DMS114 treated with DMSO at 0.1 percent for 48 hours (cell line): ENCODE measurements at regions not wholly inside any gene's neighbourhood (a gene's known extent, or its start where the extent isn't known, plus 50 kb on each side); places are given as distances from the start of the nearest gene placed in this dataset.
"Not testable (repeated sequence)": the region's sequence is repeated elsewhere in the genome, so short reads cannot be mapped to it uniquely, and the experiment has no call there.

Experiments
- DNase-seq: peaks from one replicate; lab custom pipeline; 2025; ENCODE audit not compliant: unreplicated experiment; lab: John Stamatoyannopoulos, UW

DNA sequence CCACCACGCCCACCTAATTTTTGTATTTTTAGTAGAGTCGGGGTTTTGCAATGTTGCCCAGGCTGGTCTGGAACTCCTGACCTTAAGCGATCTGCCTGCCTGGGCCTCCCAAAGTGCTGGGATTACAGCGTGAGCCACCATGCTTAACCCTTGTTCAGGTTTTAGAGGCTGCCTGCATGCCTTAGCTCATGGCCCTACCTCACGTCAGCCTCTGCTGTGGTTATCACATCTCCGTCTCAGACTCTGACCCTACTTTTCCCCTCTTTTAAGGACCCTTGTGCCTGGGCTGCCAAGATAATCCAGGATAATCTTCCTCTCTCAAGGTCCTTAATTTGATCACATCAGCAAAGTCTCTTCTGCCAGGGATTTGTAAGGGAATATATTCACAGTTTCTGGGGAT is 98.2 kb upstream of the PMAIP1 start:
- no peak for DNase-seq

DNA sequence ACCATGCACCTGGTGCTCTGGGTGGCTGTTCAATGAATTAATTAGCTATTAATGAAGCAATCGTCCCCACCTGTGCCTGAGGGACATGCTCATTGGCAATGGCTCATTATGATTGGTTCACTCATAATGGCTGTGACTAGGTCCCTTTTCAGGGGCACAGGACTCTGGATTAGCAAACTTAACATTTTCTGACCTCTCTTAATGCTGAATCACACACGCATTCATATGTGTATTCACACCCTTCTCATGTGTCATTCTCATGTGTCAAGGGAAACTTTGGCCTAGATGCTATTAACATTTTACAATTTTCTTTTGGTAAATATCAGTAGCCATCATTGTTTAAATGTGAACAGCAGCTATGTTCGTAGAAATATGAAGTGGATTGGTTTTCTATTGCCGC is 98.9 kb upstream of the PMAIP1 start:
- no peak for DNase-seq

DNA sequence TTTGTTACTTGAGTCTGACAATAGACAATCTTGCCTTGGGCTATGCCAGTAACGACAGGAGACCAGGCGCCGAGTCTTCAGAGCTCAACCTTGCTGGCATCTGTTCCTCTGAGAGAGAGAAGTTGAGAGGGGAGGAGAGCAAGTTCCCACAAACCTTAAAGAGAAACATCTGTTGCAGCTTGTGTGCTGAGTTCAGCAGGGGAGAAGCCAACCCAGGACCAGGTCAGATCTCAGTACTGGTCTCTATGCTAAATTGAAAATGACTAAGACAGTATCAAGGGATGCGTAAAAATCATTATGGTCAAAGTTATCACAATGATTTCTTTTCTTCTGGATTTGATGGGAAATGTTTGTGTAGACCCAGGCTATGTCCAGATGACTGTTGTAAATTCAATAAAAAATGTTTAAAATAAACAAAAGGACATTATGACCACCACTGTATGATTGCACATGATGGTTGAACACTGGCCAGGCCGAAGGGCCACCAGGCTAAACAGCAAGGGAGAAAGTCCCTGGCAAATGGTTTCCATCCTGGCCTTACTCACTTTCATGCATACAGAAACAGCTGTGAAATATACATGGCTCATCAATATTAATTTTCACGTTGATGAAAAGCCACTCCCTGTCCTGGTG is 100.3 kb upstream of the PMAIP1 start:
- DNase-seq = no peak

DNA sequence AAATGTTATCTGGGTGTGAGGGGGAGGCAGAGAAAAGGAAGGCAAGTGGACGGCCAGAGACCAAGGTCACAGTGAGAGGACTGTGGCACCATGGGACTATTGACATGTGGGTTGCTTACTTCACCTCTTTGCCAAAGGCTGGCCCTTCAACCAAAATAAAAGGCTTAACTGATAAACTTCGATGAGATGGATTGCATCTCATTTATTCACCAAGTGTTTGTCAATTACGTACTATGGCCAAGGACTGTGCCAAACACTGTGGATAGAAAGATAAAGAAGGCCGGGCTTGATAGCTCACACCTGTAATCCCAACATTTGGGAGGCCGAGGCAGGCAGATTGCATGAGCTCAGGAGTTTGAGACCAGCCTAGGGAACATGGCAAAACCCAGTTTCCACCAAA is 98.7 kb upstream of the CCBE1 start:
- no peak for DNase-seq

DNA sequence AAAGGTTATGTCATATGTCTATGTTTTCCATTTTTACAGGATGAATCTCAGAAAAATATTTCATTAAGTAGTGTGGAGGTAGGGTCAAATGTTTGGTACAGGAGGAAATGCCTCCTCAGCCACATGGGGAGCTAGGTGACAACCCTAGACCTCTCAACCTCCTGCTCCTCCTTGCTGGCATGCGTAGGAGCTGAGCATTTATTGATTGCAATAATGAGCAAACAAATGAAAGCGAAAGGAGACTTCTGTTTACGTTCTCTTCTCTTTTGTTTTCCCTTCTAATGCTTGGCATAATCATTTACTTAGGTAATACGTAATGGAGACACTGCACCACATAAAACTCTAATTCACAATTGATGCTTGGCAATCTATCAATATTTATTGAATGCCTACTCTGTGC is 95.1 kb upstream of the CCBE1 start:
- no peak for DNase-seq

DNA sequence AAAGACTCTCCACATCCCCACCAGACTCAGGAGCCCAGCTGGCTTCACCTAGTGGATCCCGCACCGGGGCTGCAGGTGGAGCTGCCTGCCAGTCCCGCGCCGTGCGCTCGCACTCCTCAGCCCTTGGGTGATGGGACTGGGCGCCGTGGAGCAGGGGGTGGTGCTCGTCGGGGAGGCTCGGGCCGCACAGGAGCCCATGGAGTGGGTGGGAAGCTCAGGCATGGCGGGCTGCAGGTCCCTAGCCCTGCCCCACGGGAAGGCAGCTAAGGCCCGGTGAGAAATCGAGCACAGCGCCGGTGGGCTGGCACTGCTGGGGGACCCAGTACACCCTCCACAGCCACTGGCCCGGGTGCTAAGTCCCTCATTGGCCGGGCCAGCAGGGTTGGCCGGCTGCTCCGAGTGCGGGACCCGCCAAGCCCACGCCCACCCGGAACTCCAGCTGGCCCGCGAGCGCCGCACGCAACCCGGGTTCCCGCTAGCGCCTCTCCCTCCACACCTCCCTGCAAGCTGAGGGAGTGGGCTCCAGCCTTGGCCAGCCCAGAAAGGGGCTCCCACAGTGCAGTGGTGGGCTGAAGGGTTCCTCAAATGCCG is 93.2 kb upstream of the CCBE1 start:
- not testable (repeated sequence) for DNase-seq

DNA sequence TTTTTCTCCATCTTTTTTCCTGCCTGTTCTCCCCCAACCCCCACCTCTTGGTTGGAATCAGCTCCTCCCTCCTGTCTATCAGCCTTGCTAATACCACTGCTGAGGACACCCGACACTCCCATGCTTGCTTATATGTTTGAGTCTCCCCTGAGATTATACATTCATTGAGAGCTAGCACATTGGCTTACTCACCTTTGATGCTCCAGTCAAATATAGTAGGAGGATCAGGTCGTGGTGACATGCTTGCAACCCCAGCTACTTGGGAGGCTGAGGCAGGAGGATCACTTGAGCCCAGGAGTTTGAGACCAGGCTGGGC is 91.5 kb upstream of the CCBE1 start:
- DNase-seq = no peak

DNA sequence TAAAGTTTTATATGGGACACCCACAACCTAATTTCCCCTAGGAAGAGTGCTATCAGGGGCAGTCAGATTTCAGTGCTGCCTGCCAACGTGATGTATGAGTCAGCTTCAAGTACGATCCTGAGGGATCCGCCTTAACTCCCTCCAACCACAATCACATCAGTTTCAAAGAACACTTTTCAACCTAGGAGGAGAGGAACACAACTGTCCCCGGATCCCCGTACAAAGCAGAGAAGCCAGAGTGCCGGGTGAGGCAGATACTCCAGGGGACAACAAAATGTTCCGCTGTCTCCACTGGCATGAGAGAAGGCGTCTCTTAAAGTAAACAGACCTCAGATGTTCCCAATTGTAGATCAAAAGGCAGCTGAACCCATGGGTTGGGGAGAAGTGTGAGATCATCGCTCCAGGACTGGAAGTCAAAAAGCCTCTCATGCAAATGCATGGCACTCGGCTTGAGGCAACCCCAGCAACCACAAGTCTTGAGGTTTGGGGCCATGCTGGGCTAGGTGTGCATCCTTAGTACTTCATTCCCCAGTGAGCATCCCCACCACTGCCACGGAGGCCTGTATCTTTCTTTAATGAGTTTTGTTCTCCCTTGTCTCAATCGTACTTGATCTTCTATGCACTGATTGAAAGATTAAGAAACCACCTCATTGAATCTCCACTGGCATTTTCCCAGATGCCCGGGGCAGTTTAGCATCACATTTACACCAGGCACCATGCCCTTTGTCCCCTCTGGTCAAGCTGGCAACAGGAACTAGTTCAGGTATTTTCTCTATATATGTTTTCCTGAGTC is 91.0 kb upstream of the CCBE1 start:
- DNase-seq = no peak

DNA sequence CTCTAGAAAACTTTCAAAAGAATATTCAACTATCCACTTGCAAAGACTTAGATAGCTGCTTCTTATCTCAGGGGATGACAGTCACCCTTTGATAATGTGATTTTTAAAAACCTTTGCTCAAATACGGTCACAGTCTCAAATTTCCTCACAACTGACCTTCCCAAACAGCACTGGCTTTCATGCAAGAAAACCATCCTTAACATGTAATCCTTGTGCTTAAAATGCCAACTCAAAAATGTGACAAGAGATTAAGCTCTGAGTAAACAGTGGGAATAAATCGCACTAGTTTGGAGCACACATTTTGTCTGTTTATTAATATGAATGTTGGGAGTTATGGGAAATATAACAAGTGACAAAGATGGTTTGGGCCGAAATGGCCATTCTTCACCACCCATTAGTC is 87.5 kb upstream of the CCBE1 start:
- DNase-seq = no peak

DNA sequence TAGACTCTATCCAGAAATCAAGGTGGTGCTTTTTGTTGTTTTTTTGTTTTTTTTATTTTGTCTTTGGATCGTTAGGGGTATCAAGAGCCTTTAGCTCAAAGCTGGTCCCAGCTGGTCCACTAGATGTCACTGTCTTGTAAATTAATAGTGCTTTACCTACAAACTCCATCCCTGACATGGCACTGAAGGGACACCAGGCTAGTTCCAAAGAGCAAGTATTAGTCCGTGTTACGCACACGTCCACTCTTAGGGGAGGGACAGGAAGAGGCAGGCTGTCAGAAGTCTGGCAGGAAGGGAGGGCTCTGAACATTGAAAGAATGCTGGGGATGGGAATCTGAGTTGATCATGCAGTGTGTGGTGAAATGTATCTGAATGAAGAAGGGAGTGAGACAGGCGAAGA is 85.9 kb upstream of the CCBE1 start:
- peak; percentile 39 for DNase-seq

DNA sequence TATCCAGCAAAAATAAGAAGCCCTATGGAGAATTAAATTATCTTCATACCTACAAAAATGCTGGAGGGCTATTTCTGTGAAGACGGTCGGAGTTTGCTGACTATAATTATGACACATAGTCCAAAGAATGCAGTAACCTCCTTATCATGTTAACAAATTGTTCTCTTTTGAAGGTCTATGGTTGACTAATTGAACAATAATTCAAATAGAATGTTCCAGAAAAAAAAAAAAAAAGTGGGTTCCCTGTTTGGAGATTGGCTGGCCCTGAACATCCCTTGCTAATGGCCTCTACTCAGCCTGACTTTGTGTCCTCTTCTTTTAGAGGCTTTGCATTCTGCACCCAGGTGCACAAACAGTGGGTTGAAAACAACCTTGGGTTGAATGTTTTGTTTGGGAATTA is 82.8 kb upstream of the CCBE1 start:
- DNase-seq = no peak

DNA sequence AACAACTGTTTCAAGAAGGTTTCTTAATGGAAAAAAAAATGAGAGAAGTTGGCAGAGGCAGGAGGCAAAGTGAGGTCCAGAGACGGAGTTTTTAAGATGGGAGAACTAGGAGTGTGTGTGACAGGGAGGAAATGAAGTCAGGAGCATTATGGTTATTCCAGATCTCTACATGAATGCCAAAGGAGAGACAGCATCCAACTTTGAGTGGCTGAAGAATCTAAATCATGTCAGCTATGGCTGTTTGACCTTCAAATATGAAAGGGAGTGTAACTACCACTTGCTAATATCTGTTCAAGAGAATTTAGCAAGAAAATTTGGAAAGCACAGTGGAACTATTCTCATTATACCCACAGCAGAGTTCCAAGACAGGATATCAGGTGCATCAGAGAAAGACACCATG is 81.2 kb upstream of the CCBE1 start:
- no peak for DNase-seq

DNA sequence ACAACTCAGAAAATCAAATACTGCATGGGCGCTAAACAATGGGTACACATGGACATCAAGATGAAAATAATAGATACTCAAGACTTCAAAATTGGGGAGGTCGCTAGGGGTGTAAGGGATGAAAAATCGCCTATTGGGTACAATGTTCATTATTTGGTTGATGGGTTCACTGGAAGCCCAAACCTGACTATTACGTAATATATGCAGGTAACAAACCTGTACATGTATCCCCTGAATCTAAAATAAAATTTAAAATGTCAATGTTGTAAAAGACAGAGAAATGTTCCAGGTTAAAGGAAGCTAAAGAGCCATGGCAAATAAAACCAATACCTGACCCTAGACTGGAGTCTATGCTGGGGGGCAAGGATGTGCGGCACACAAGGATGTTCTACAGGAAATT is 80.4 kb upstream of the CCBE1 start:
- DNase-seq = no peak

DNA sequence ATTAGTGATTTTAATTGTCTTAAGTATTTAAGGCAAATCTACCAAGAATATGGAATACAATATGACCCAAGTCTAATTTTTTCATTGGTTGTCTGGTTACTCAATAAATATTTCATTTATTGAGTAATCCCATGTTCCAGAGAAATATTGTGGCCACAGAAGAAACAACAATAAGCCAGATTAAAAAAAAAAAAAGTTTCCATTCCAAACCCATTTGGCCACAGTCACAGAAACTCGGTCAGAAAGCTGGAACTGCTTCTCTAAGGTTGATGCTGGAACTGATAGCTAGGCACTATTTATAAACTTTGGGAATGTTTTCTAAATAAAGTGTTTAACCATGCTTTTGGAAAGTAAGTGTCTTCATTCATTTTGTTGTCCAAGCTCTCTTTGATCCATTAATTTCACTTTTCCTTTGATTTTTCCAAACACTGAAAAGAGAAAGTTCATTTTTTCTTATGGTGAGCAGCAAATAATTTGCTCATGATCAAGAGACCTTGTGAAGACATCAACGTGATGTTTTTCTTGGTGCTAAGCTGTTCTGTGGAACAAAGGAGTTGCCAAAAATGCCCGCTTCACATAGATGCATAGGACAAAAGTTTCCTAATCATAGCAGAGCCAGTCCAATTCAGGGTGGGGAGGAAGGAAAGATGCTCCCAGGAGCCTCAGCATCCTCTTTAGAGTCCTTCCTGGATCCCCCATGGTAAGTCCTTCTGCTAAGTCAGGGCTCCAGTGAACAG is 72.1 kb upstream of the CCBE1 start:
- no peak for DNase-seq

DNA sequence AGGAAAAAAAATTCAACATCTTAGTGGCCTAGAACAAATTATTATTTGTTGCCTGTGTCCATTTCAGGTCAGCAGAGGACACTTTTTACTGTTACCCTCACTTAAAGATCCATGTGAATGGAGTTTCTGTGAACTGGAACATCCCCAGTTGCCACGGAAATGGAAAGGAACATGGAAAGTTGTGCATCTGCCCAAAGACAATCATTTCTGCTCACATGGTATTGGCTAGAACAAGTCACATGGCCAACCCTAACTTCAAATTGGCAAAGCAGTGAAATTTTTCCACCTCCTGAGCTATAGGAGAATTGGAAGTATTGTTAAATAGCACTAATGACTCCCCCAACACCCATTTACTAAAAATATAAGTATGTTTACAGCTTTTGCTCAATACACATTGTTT is 71.2 kb upstream of the CCBE1 start:
- DNase-seq = no peak

DNA sequence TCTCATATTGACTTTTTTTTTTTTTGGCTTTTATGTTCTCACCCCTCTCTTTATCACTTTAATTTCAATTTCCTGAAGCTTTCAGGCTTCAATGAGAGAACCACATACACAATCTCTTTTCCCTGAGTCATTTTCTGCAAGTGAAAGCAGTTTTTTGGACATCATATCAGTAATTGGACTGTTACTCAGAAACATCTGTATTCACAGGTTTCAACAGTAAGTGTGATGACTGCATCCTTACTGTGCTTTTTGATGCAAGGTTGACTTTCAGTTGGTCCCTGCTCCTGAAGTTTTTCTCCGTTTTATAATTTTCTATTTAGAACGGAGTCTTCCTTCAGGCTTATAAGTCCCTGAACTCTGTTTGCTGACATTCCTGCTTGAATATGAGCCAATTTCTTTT is 70.5 kb upstream of the CCBE1 start:
- no peak for DNase-seq

DNA sequence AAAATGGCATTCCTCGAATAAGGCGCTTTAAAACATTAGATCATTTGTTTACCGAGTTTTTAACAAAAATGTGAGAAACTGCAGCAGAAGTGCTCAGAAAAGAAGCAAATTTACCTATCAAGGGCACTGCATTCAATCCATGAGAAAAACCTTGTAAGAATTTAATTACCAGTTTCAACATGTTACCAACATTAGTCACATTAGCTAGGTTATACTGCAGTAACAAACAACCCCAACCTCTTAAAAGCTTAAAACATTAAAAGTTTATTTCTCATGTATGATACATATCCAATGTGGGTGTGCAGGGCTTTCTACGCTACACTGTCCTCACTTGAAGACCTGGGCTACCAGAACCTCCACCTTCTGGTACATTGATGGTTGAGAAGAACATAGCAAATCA is 68.1 kb upstream of the CCBE1 start:
- no peak for DNase-seq

DNA sequence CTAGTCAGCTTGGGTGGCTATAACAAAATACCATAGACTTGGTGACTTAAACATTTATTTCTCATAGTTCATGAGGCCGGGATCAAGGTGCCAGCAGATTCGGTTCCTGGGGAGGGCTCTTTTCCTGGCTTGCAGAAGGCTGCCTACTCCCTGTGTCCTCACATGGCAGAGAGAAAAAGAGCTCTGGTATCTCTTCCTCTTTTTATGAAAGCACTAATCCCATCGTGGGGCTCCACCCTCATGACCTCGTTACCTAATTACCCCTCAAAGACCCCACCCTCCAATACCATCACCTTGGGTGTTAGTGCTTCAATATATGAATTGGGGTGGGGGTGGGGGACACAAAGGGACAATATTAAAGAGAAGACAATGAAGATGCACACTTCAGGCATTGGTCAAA is 67.1 kb upstream of the CCBE1 start:
- DNase-seq = no peak

DNA sequence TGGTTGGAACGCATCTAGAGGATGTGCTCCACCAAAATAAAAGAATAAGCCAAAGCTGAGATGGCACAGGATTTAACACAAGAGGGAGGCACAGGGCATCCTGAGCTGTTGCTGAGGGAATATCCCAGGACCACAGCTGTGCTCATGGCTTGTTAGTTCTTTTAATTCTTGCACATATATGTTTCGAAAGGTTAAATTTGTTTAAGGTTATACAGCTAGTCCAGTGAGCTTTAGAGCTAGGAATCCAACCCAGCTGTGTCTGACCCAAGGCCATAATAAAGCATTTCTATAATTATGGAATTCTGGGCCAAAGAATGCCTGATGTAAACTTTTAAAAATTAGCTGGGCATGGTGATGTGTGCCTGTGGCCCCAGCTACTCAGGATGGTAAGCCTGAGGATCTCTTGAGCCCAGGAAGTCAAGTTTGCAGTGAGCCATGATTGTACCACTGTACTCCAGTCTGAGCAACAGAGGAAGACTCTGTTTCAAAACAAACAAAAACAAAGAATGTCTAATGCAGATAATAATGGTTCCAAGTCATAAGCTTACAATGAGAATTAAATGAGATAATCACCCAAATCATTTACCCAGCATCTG is 66.4 kb upstream of the CCBE1 start:
- no peak for DNase-seq

DNA sequence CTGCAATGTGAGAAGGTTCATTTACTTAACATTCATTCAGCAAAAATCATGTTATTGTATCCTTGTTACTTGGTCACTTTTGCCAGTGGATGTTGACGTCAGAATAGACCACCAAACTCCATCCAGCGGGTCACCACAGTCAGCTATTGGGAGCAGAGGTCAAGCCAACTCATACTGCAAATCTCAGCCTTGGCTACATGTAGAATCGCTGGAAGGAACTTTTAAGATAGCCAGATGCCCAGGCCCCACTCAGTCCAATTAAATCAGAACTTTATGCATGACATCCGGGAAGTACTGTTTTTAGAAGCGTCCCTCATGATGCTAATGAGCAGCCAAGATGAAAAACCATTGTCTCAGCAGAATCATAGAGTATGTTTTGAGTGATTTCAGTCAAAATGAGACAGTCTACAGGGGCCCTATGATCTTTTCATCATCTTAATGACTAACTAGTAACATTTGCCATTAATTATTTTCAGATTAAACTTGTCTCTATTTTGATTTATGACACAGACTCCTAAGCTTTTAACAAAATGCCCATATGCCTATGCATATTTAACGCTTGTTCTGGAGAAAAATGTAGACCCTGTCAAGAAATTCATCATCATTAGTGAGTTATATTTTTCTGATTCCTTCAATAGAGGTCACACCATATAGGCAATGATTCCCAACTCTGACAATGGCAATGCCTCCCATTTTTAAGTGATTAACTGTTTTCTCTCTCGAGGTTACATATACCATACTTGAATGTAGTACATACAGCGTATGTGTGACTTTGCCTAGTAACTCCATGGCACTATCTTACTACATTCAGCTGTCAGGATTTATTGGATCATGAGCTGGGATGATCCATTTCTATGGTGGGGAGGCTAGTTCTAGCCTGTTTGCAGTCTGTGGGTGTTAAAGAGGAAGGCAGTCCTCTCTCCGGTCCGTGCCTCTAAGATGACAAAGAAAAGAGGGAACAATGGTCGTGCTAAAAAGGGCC is 63.7 kb upstream of the CCBE1 start:
- no peak for DNase-seq

DNA sequence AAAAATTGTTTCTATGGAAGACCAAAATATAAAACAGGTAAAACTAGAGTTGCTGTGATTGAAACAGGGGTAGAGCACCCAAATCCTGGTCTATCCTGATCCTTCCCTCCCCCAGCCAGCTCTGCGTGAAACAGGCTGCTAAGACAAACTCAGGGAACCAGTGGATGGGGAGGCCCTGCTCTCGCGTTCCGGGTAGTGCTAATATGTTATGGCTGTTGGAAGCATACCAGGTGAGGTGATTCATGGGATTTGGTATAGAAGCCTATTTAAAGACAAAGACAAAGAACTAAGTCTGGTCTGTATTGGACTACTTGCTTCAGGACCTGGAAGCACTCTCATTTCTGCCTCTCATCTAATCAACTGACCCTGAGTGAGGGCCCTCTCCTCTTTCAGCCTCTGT is 63.0 kb upstream of the CCBE1 start:
- no peak for DNase-seq
